ENCODE measurements at regions not wholly inside any gene's neighbourhood (a gene's known extent, or its start where the extent isn't known, plus 50 kb on each side); places are given as distances from the start of the nearest gene placed in this dataset.

DNA sequence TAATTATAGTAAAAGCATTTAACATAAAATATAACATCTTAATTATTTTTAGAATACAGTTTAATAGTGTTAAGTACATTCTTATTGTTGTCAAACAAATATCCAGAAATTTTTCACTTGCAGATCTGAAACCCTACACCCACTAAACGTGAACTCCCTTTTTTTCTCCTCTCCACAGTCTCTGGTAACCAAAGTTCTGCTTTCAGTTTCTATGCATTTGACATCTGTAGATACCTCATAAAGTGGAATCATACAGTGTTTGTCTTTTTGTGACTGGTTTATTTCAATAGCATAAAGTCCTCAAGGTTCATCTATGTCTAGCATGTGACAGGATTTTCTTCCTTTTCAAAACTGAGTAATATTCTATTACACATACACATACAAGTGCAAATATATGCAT is 286.3 kb downstream of the BTBD3 start:
- TF ChIP-seq, protein P1, sequence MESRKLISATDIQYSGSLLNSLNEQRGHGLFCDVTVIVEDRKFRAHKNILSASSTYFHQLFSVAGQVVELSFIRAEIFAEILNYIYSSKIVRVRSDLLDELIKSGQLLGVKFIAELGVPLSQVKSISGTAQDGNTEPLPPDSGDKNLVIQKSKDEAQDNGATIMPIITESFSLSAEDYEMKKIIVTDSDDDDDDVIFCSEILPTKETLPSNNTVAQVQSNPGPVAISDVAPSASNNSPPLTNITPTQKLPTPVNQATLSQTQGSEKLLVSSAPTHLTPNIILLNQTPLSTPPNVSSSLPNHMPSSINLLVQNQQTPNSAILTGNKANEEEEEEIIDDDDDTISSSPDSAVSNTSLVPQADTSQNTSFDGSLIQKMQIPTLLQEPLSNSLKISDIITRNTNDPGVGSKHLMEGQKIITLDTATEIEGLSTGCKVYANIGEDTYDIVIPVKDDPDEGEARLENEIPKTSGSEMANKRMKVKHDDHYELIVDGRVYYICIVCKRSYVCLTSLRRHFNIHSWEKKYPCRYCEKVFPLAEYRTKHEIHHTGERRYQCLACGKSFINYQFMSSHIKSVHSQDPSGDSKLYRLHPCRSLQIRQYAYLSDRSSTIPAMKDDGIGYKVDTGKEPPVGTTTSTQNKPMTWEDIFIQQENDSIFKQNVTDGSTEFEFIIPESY (IDR thresholded peaks at IDR 0.05): no peak
- TF ChIP-seq, protein P2, sequence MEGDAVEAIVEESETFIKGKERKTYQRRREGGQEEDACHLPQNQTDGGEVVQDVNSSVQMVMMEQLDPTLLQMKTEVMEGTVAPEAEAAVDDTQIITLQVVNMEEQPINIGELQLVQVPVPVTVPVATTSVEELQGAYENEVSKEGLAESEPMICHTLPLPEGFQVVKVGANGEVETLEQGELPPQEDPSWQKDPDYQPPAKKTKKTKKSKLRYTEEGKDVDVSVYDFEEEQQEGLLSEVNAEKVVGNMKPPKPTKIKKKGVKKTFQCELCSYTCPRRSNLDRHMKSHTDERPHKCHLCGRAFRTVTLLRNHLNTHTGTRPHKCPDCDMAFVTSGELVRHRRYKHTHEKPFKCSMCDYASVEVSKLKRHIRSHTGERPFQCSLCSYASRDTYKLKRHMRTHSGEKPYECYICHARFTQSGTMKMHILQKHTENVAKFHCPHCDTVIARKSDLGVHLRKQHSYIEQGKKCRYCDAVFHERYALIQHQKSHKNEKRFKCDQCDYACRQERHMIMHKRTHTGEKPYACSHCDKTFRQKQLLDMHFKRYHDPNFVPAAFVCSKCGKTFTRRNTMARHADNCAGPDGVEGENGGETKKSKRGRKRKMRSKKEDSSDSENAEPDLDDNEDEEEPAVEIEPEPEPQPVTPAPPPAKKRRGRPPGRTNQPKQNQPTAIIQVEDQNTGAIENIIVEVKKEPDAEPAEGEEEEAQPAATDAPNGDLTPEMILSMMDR (IDR thresholded peaks at IDR 0.05; ENCODE audit: low read depth, low read length, missing input control): no peak
- no peak for TF ChIP-seq RAD21 (IDR thresholded peaks at IDR 0.05)
- TF ChIP-seq, protein P3, sequence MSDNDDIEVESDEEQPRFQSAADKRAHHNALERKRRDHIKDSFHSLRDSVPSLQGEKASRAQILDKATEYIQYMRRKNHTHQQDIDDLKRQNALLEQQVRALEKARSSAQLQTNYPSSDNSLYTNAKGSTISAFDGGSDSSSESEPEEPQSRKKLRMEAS (IDR thresholded peaks at IDR 0.05): no peak
